SK-N-SH (cell line): ENCODE measurements at regions not wholly inside any gene's neighbourhood (a gene's known extent, or its start where the extent isn't known, plus 50 kb on each side); places are given as distances from the start of the nearest gene placed in this dataset.

Experiments
- CTCF ChIA-PET: fragments of 300-600, 350-600 bp; formaldehyde crosslinking; extraction: SDS; loops from one replicate; lab custom pipeline; 2021; lab: Yijun Ruan, JAX
- POLR2A ChIA-PET: fragments of 350-600 bp; sonication (Branson Sonifier 250); formaldehyde crosslinking; extraction: SDS; loops from one replicate; lab custom pipeline; 2020; ENCODE audit warnings: antibody characterized with exemption, inconsistent platforms; lab: Yijun Ruan, JAX
- DNase-seq: peaks from one replicate; pipeline ENCODE4 v3.0.0; 2012
- H2AFZ ChIP-seq: fragments of 200-600 bp; sonication (generic); 2 replicates; pipeline ENCODE4 v1.8.1; 2016; ENCODE audit warnings: antibody characterized with exemption, mild to moderate bottlenecking, low read depth
- H3F3A ChIP-seq: fragments of 200-600 bp; sonication (generic); replicated peaks from 2 replicates; pipeline ENCODE3; 2016; ENCODE audit warnings: antibody characterized with exemption, mild to moderate bottlenecking; ENCODE audit not compliant: insufficient read depth
- H3K27ac ChIP-seq, 2 experiments: fragments of 200-500 bp in 1 of 2; fragments of 200-600 bp in 1 of 2; sonication (Bioruptor generic) in 1 of 2; sonication (generic), shearing (Covaris generic) in 1 of 2; 2 replicates each; pipeline versions ENCODE4 v1.5.1 to v1.6.1; 2014 to 2016; ENCODE audit warnings: low read depth in 2 of 2, inconsistent platforms in 1 of 2, low read length in 1 of 2, mild to moderate bottlenecking in 1 of 2, mixed read lengths in 1 of 2
- H3K27me3 ChIP-seq: fragments of 200-600 bp; sonication (generic), shearing (Covaris generic); 2 replicates; pipeline ENCODE4 v1.6.1; 2016; ENCODE audit warnings: mixed run types; ENCODE audit not compliant: insufficient read depth
- H3K36me3 ChIP-seq, 2 experiments: fragments of 200-500 bp in 1 of 2; fragments of 200-600 bp in 1 of 2; sonication (Bioruptor generic) in 1 of 2; sonication (generic) in 1 of 2; replicated peaks in 1 of 2; 2 replicates each; pipeline versions ENCODE3 to v1.5.1; 2014 to 2016; ENCODE audit warnings: low read length in 1 of 2, mild to moderate bottlenecking in 1 of 2; ENCODE audit not compliant: insufficient read depth in 2 of 2, control insufficient read depth in 1 of 2
- H3K4me1 ChIP-seq, 2 experiments: fragments of 200-500 bp in 1 of 2; fragments of 200-600 bp in 1 of 2; sonication (Bioruptor generic) in 1 of 2; sonication (generic), shearing (Covaris generic) in 1 of 2; 2 replicates each; pipeline versions ENCODE4 v1.5.1 to v1.6.1; 2014 to 2016; ENCODE audit warnings: low read depth in 1 of 2, low read length in 1 of 2, mixed run types in 1 of 2; ENCODE audit not compliant: insufficient read depth in 2 of 2, control insufficient read depth in 1 of 2
- H3K4me2 ChIP-seq: fragments of 200-600 bp; sonication (generic), shearing (Covaris generic); 2 replicates; pipeline ENCODE4 v1.6.1; 2017; ENCODE audit warnings: mixed run types
- H3K4me3 ChIP-seq, 2 experiments: fragments of 200-500 bp in 1 of 2; fragments of 200-600 bp in 1 of 2; sonication (Bioruptor generic) in 1 of 2; sonication (generic), shearing (Covaris generic) in 1 of 2; 2 replicates each; pipeline versions ENCODE4 v1.5.1 to v1.8.1; 2014 to 2016; ENCODE audit warnings: low read depth in 2 of 2, inconsistent platforms in 1 of 2, low read length in 1 of 2, mild to moderate bottlenecking in 1 of 2, mixed read lengths in 1 of 2, moderate library complexity in 1 of 2
- H3K79me2 ChIP-seq: fragments of 200-600 bp; sonication (generic); 2 replicates; pipeline ENCODE4 v1.8.1; 2017; ENCODE audit warnings: mild to moderate bottlenecking; ENCODE audit not compliant: insufficient read depth
- H3K9ac ChIP-seq: fragments of 200-600 bp; sonication (generic); 2 replicates; pipeline ENCODE4 v1.6.1; 2017; ENCODE audit warnings: mixed run types
- H3K9me2 ChIP-seq: fragments of 200-600 bp; sonication (generic); 2 replicates; pipeline ENCODE4 v1.6.1; 2017; ENCODE audit warnings: mixed run types
- H3K9me3 ChIP-seq: fragments of 200-600 bp; sonication (generic); 2 replicates; pipeline ENCODE4 v1.6.1; 2017; ENCODE audit warnings: mixed run types, mild to moderate bottlenecking, moderate library complexity
- H4K20me1 ChIP-seq: fragments of 200-600 bp; sonication (generic); 2 replicates; pipeline ENCODE4 v1.6.1; 2017; ENCODE audit warnings: mild to moderate bottlenecking, mixed run types; ENCODE audit not compliant: insufficient read depth
- ELF1 ChIP-seq: IDR thresholded peaks from 2 replicates; pipeline ENCODE4 v1.4.0; 2012
- EP300 ChIP-seq, 2 experiments: IDR thresholded peaks; 2 replicates each; pipeline versions ENCODE4 v1.4.0 to v1.6.1; 2012; ENCODE audit warnings: borderline replicate concordance in 1 of 2, low read depth in 1 of 2, low read length in 1 of 2
- EZH2phosphoT487 ChIP-seq: fragments of 200-600 bp; sonication (generic); IDR thresholded peaks from 2 replicates; pipeline ENCODE4 v1.6.1; 2017; ENCODE audit warnings: low read depth, mixed run types, mild to moderate bottlenecking, antibody characterized with exemption, moderate library complexity, borderline replicate concordance
- FOXM1 ChIP-seq: IDR thresholded peaks from 2 replicates; pipeline ENCODE4 v1.4.0; 2012; ENCODE audit warnings: low read depth, mild to moderate bottlenecking
- MAX ChIP-seq: IDR thresholded peaks from 2 replicates; pipeline ENCODE4 v1.4.0; 2012; ENCODE audit warnings: low read depth
- MEF2A ChIP-seq: IDR thresholded peaks from 2 replicates; pipeline ENCODE4 v1.4.0; 2012; ENCODE audit warnings: low read depth, borderline replicate concordance
- NRF1 ChIP-seq: IDR thresholded peaks from 2 replicates; pipeline ENCODE4 v1.6.1; 2012; ENCODE audit warnings: low read depth, mild to moderate bottlenecking, low read length
- RAD21 ChIP-seq: IDR thresholded peaks from 2 replicates; pipeline ENCODE4 v1.6.1; 2012; ENCODE audit warnings: mild to moderate bottlenecking, low read length
- RCOR1 ChIP-seq: fragments of 150-350 bp; IDR thresholded peaks from 2 replicates; pipeline ENCODE4 v1.6.1; 2017; ENCODE audit warnings: antibody characterized with exemption, low read length
- RXRA ChIP-seq: IDR thresholded peaks from 2 replicates; pipeline ENCODE4 v1.4.0; 2012; ENCODE audit warnings: low read depth, mild to moderate bottlenecking, borderline replicate concordance
- SIN3A ChIP-seq: IDR thresholded peaks from 2 replicates; pipeline ENCODE4 v1.6.1; 2012; ENCODE audit warnings: low read depth, mild to moderate bottlenecking, low read length, moderate library complexity, borderline replicate concordance
- TCF12 ChIP-seq: IDR thresholded peaks from 2 replicates; pipeline ENCODE4 v1.4.0; 2012
- USF2 ChIP-seq: fragments of 150-350 bp; IDR thresholded peaks from 2 replicates; pipeline ENCODE4 v1.6.1; 2017; ENCODE audit warnings: antibody characterized with exemption, low read length, low read depth, borderline replicate concordance
- whole genome bisulfite sequencing: methylation state at CpG from one replicate; pipeline ENCODE4 v1.1.6; 2017; ENCODE audit warnings: low lambda C conversion rate; 5-methylcytosine and 5-hydroxymethylcytosine counted together
- TF ChIP-seq, protein P1 (sequence below): fragments of 150-350 bp; IDR thresholded peaks from 2 replicates; pipeline ENCODE4 v1.6.1; 2016; ENCODE audit warnings: mild to moderate bottlenecking, low read depth, low read length

- TF ChIP-seq, protein P1, sequence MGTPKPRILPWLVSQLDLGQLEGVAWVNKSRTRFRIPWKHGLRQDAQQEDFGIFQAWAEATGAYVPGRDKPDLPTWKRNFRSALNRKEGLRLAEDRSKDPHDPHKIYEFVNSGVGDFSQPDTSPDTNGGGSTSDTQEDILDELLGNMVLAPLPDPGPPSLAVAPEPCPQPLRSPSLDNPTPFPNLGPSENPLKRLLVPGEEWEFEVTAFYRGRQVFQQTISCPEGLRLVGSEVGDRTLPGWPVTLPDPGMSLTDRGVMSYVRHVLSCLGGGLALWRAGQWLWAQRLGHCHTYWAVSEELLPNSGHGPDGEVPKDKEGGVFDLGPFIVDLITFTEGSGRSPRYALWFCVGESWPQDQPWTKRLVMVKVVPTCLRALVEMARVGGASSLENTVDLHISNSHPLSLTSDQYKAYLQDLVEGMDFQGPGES: no peak
Observed at GRCh38 chr6:9428421-9429172, 986.3 kb downstream of the TFAP2A start (continued).

- Histone ChIP-seq H3K79me2 (no peaks in the 10 kb centered on the region), H3K9me2 (no peaks in the 10 kb centered on the region), H3K9ac (no peak overlapping the region), H3F3A (no peaks in the 10 kb centered on the region), H3K27ac (no peak overlapping the region), H3K4me1 (no peaks in the 10 kb centered on the region), H2AFZ (no peak overlapping the region), H3K4me2 (no peak overlapping the region), H4K20me1 (no peaks in the 10 kb centered on the region), H3K4me3 (no peak overlapping the region), H3K36me3 (no peaks in the 10 kb centered on the region), H3K27me3 (no peaks in the 10 kb centered on the region), H3K9me3 (no peaks in the 10 kb centered on the region)
- no peak for DNase-seq
- TF ChIP-seq TCF12: no peak
- TF ChIP-seq EZH2phosphoT487: no peak
- no peak for TF ChIP-seq RAD21
- no peak for TF ChIP-seq SIN3A
- no peak for TF ChIP-seq MEF2A
- TF ChIP-seq RCOR1: no peak
- no peak for TF ChIP-seq EP300 (IDR thresholded peaks at IDR 0.05; ENCODE audit: borderline replicate concordance in 1 of 2, low read depth in 1 of 2, low read length in 1 of 2)
- no peak for TF ChIP-seq NRF1
- TF ChIP-seq ELF1: no peak
- WGBS: 52% methylated on average over 2 of the region's 2 CpGs
- POLR2A ChIA-PET: no interaction called here
- CTCF ChIA-PET: interaction anchor here (1.9 kb wide), 1 partner anchor 9 kb away, joined by 10 read pairs; no protein-coding TSS in a partner anchor
Observed at GRCh38 chr6:9422138-9422537, 986.8 kb upstream of the SLC35B3 start.

DNA sequence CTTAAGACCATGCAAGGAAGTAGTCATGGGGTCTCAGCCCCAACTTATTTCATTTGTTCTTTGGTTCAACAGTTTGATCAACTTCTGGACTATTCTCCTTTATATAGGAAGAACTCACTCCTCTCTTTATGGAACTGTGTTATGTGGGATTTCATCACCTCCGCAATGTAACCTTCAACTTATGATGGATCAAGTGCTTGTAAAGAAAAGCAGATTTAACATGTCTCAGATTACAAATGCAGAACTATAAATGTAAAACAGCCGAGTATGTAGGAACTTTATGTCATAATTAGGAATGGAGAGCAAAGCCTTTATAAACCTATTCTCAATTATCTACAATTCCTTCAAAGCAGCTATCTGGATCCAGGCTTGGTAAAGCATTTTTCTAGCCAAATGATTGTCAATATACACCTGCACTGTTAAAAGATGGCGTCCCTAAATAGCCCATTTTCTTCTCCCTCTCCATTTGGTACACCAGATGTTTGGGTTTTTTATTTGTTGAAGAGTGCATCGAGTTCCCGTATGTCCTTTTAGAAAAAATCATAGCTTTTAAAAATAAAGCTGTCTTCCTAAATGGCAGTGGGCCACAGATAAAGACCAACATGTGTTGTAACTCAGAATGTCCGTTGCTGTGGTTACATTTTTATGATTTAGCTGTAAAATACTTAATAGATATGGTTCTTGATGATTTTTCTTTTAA is 985.1 kb upstream of the SLC35B3 start:
- Histone ChIP-seq H3K27ac (no peak overlapping the region), H3K4me1 (no peaks in the 10 kb centered on the region), H3K9ac (no peak overlapping the region), H3K36me3 (no peaks in the 10 kb centered on the region), H2AFZ (no peak overlapping the region), H3K9me3 (no peaks in the 10 kb centered on the region), H3K27me3 (no peaks in the 10 kb centered on the region), H3K4me2 (no peak overlapping the region), H3K79me2 (no peaks in the 10 kb centered on the region), H3F3A (no peaks in the 10 kb centered on the region), H3K9me2 (no peaks in the 10 kb centered on the region), H3K4me3 (no peak overlapping the region), H4K20me1 (no peaks in the 10 kb centered on the region)
- ChIA-PET POLR2A (no interaction called here), CTCF (interaction anchor here (1.9 kb wide), 1 partner anchor 8 kb away, joined by 10 read pairs; no protein-coding TSS in a partner anchor)
- TF ChIP-seq FOXM1 (no peak), MAX (no peak), USF2 (no peak), RXRA (no peak)
- WGBS: 15% methylated on average over 6 of the region's 6 CpGs
- DNase-seq: no peak
